ENCODE measurements at regions not wholly inside any gene's neighbourhood (a gene's known extent, or its start where the extent isn't known, plus 50 kb on each side); places are given as distances from the start of the nearest gene placed in this dataset.

GRCh38 chr3:110811050-110811449, 260.6 kb upstream of the NECTIN3 start:
- Mint-ChIP-seq H3K27ac (no peak overlapping the region), H3K4me3 (no peak overlapping the region)
- no peak overlapping the region for H3T11ph ChIP-seq (ENCODE audit: low read length)

More at GRCh38 chr3:110811050-110811449, 260.6 kb upstream of the NECTIN3 start:
- no peak overlapping the region for H2AK5ac ChIP-seq (ENCODE audit: insufficient read length, low read length)
- H2BK15ac ChIP-seq (ENCODE audit: low read depth, low read length), result no peak overlapping the region
- no peak overlapping the region for H2BK20ac ChIP-seq (ENCODE audit: low read depth, low read length, poor library complexity, severe bottlenecking)
- H3K18ac ChIP-seq (ENCODE audit: insufficient read length, low read depth, low read length), result no peak overlapping the region
- H2BK120ac ChIP-seq (ENCODE audit: low read depth, low read length, poor library complexity, severe bottlenecking), result no peak overlapping the region
- H3K14ac ChIP-seq (ENCODE audit: insufficient read depth, low read length), result no peak overlapping the region
- H3K27ac ChIP-seq (ENCODE audit: insufficient read length, low read depth, low read length), result no peak overlapping the region
- H2BK5ac ChIP-seq (ENCODE audit: insufficient read length, low read length), result no peak overlapping the region
- H3K9me3 ChIP-seq (ENCODE audit: control insufficient read depth, low read depth, low read length), result no peaks in the 10 kb centered on the region
- Mint-ChIP-seq H3K27me3 (ENCODE audit: low read depth) (no peaks in the 10 kb centered on the region), H3K9me3 (no peaks in the 10 kb centered on the region), H3K36me3 (ENCODE audit: insufficient read depth in 1 of 3, low read depth in 3 of 3) (no peaks in the 10 kb centered on the region), H3K4me1 (peaks cover 4 to 5% of the 10 kb centered on the region in 2 experiments)
- no peaks in the 10 kb centered on the region for H3K27me3 ChIP-seq (ENCODE audit: insufficient read depth, low read length)
- no peak overlapping the region for H3K4ac ChIP-seq (ENCODE audit: low read depth, low read length)
- H3K4me2 ChIP-seq (ENCODE audit: insufficient read depth, insufficient read length, low read length), result no peak overlapping the region
- no peak overlapping the region for H3K9ac ChIP-seq (ENCODE audit: extremely low read depth, insufficient read length, low read length)
- TF ChIP-seq CTCF (conservative IDR thresholded peaks at IDR 0.05), result no peak
- H3K79me2 ChIP-seq (ENCODE audit: insufficient read depth, low read length), result no peaks in the 10 kb centered on the region
- no peak overlapping the region for H3K56ac ChIP-seq (ENCODE audit: insufficient read length, low read depth, low read length)
- H3K23ac ChIP-seq (ENCODE audit: insufficient read length, low read depth, low read length), result no peak overlapping the region
- H4K5ac ChIP-seq (ENCODE audit: insufficient read length, low read depth, low read length), result no peak overlapping the region
- no peaks in the 10 kb centered on the region for H3K23me2 ChIP-seq (ENCODE audit: insufficient read length, low read depth, low read length, poor library complexity, severe bottlenecking)
- H2BK12ac ChIP-seq (ENCODE audit: insufficient read length, low read depth, low read length), result no peak overlapping the region
- no peak overlapping the region for H4K91ac ChIP-seq (ENCODE audit: insufficient read length, low read depth, low read length)
- no peaks in the 10 kb centered on the region for H4K20me1 ChIP-seq (ENCODE audit: control insufficient read depth, insufficient read depth, insufficient read length)
- H3K4me1 ChIP-seq (ENCODE audit: insufficient read depth, low read length), result no peaks in the 10 kb centered on the region
- H2AFZ ChIP-seq (ENCODE audit: low read length), result no peak overlapping the region
- no peak for DNase-seq
- H4K8ac ChIP-seq (replicated peaks; ENCODE audit: insufficient read length, low read depth, low read length), result no peak overlapping the region
- no peaks in the 10 kb centered on the region for H3K79me1 ChIP-seq (ENCODE audit: insufficient read depth, low read depth, low read length, poor library complexity, severe bottlenecking)

Measured in H9 (cell line).